Mammary epithelial cell (primary cell): ENCODE measurements at regions not wholly inside any gene's neighbourhood (a gene's known extent, or its start where the extent isn't known, plus 50 kb on each side); places are given as distances from the start of the nearest gene placed in this dataset.

Experiments
- EZH2 ChIP-seq: IDR thresholded peaks from 2 replicates; pipeline ENCODE4 v1.6.1; 2012; ENCODE audit warnings: low read length, inconsistent platforms, borderline replicate concordance
- TF ChIP-seq, protein P1 (sequence below), 2 donors: IDR thresholded peaks in 1 of 2; conservative IDR thresholded peaks in 1 of 2; 2 replicates each; pipeline ENCODE4 v1.5.1; 2011 to 2012; ENCODE audit warnings: inconsistent platforms in 2 of 2, low read length in 2 of 2, mild to moderate bottlenecking in 2 of 2, control low read depth in 1 of 2, low read depth in 1 of 2; ENCODE audit not compliant: insufficient read depth in 1 of 2; ENCODE audit errors: extremely low read depth in 1 of 2

DNA sequence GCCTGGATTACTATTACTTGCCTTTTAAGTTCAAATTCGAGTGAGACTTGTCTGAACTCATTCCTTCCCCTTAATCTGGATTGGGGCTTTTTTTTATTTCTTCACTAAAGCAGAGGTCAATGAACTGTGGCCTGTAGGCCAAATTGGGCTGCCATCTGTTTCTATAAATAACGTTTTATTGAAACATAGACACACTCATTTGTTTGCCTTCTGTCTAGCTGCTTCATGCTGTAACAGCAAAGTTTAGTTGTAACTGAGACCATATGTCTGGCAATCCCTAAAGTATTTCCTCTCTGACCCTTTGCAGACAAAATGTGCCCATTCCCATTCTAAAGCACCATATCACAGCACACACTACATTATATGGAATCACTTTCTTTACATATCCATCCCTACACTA, 207.9 kb upstream of the ISX start:
- TF ChIP-seq, protein P1, sequence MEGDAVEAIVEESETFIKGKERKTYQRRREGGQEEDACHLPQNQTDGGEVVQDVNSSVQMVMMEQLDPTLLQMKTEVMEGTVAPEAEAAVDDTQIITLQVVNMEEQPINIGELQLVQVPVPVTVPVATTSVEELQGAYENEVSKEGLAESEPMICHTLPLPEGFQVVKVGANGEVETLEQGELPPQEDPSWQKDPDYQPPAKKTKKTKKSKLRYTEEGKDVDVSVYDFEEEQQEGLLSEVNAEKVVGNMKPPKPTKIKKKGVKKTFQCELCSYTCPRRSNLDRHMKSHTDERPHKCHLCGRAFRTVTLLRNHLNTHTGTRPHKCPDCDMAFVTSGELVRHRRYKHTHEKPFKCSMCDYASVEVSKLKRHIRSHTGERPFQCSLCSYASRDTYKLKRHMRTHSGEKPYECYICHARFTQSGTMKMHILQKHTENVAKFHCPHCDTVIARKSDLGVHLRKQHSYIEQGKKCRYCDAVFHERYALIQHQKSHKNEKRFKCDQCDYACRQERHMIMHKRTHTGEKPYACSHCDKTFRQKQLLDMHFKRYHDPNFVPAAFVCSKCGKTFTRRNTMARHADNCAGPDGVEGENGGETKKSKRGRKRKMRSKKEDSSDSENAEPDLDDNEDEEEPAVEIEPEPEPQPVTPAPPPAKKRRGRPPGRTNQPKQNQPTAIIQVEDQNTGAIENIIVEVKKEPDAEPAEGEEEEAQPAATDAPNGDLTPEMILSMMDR (conservative IDR thresholded peaks at IDR 0.05 in 1 of 2, IDR thresholded peaks at IDR 0.05 in 1 of 2; ENCODE audit: extremely low read depth in 1 of 2, insufficient read depth in 1 of 2, low read depth in 1 of 2, low read length in 2 of 2), result no peak
- TF ChIP-seq EZH2, result no peak
